ENCODE measurements at regions not wholly inside any gene's neighbourhood (a gene's known extent, or its start where the extent isn't known, plus 50 kb on each side); places are given as distances from the start of the nearest gene placed in this dataset.

GRCh38 chr1:66455446-66455845 is 78.5 kb upstream of the SGIP1 start:
- Histone ChIP-seq H4K8ac (replicated peaks; ENCODE audit: insufficient read length, low read depth, low read length) (no peak overlapping the region), H2BK5ac (ENCODE audit: insufficient read length, low read length) (no peak overlapping the region), H3K4ac (ENCODE audit: low read depth, low read length) (no peak overlapping the region), H3K27me3 (ENCODE audit: insufficient read depth, low read length) (no peaks in the 10 kb centered on the region), H4K5ac (ENCODE audit: insufficient read length, low read depth, low read length) (no peak overlapping the region), H3K4me1 (ENCODE audit: insufficient read depth, low read length) (no peaks in the 10 kb centered on the region), H2AFZ (ENCODE audit: low read length) (no peak overlapping the region), H3K18ac (ENCODE audit: insufficient read length, low read depth, low read length) (no peak overlapping the region), H3K23ac (ENCODE audit: insufficient read length, low read depth, low read length) (no peak overlapping the region), H3K4me2 (ENCODE audit: insufficient read depth, insufficient read length, low read length) (no peak overlapping the region), H3K79me2 (ENCODE audit: insufficient read depth, low read length) (no peaks in the 10 kb centered on the region), H2BK120ac (ENCODE audit: low read depth, low read length, poor library complexity, severe bottlenecking) (no peak overlapping the region), H3K79me1 (ENCODE audit: insufficient read depth, low read depth, low read length, poor library complexity, severe bottlenecking) (no peaks in the 10 kb centered on the region), H4K91ac (ENCODE audit: insufficient read length, low read depth, low read length) (no peak overlapping the region), H3T11ph (ENCODE audit: low read length) (no peak overlapping the region), H3K56ac (ENCODE audit: insufficient read length, low read depth, low read length) (no peak overlapping the region), H2BK12ac (ENCODE audit: insufficient read length, low read depth, low read length) (no peak overlapping the region), H3K14ac (ENCODE audit: insufficient read depth, low read length) (no peak overlapping the region), H3K9ac (ENCODE audit: extremely low read depth, insufficient read length, low read length) (no peak overlapping the region), H3K27ac (ENCODE audit: insufficient read length, low read depth, low read length) (no peak overlapping the region), H2AK5ac (ENCODE audit: insufficient read length, low read length) (no peak overlapping the region), H3K23me2 (ENCODE audit: insufficient read length, low read depth, low read length, poor library complexity, severe bottlenecking) (no peaks in the 10 kb centered on the region), H2BK20ac (ENCODE audit: low read depth, low read length, poor library complexity, severe bottlenecking) (no peak overlapping the region), H3K9me3 (ENCODE audit: control insufficient read depth, low read depth, low read length) (no peaks in the 10 kb centered on the region), H4K20me1 (ENCODE audit: control insufficient read depth, insufficient read depth, insufficient read length) (no peaks in the 10 kb centered on the region), H2BK15ac (ENCODE audit: low read depth, low read length) (no peak overlapping the region)
- no CpG with 5 or more reads among the region's 2 CpGs for WGBS (ENCODE audit: extremely low coverage, insufficient read length, low lambda C conversion rate)
- no peak for TF ChIP-seq CTCF (conservative IDR thresholded peaks at IDR 0.05)
- H3K27ac Mint-ChIP-seq = no peak overlapping the region
- no peak for DNase-seq
- H3K27me3 Mint-ChIP-seq (ENCODE audit: low read depth) = no peaks in the 10 kb centered on the region
- H3K9me3 Mint-ChIP-seq = no peaks in the 10 kb centered on the region; a peak in 1 of 5 replicates
- no peaks in the 10 kb centered on the region for H3K4me1 Mint-ChIP-seq
- no peaks in the 10 kb centered on the region; a peak in 1 of 7 replicates for H3K36me3 Mint-ChIP-seq (ENCODE audit: insufficient read depth in 1 of 3, low read depth in 3 of 3)
- H3K4me3 Mint-ChIP-seq = no peak overlapping the region

Measured in H9 (cell line).